ENCODE measurements at regions not wholly inside any gene's neighbourhood (a gene's known extent, or its start where the extent isn't known, plus 50 kb on each side); places are given as distances from the start of the nearest gene placed in this dataset.

DNA sequence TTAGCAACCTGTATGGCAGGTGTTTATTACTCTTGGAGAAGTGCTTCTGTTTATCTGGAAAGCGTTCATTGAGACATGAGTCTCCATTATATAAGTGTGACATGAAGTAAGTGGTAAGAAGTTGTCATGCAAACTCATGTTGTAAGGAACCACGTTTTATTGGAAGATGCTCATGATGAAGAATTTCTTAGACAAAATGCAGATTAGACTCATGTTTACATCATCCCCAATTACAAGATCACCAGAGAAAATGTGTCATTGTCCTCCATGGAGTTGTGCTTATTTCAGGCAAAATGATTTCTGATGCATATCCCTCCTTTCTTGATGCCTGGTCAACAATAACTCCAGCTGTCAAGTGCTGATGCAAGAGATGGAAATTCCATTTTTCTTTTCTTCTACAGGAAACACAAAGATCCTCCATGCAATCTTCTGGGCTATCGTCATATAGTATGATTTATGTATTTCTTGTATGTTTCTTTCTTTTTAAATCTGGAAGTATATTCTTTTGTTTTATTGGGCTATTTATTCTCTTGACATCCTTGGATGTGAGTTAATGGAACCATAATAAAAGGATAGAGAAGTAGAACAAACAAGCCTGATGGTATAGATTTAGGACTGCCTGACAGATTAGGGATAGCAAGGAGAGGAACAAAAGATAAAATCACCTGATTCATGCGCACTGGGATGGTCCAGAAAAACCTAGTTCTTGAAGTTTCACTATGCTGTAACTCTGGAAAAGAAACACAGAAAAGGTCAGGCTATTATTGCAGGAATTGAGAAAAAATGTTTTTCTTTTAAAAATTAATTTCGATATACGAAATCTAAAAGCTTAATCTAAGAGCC, 50.7 kb upstream of the DIAPH3 start:
- Histone ChIP-seq H2BK120ac (replicated peaks; ENCODE audit: low read depth, low read length) (no peak overlapping the region), H4K5ac (ENCODE audit: insufficient read length, low read depth, low read length) (no peak overlapping the region), H2BK12ac (ENCODE audit: low read depth, low read length) (no peak overlapping the region), H3K79me1 (ENCODE audit: low read depth, low read length) (no peaks in the 10 kb centered on the region), H3K23me2 (ENCODE audit: low read depth, low read length) (no peaks in the 10 kb centered on the region), H3K4me1 (replicated peaks in 1 of 4; ENCODE audit: control insufficient read depth in 3 of 4, insufficient read depth in 4 of 4, low read length in 3 of 4) (no peaks in the 10 kb centered on the region), H3K9me3 (ENCODE audit: insufficient read depth in 2 of 2, low read depth in 1 of 2, low read length in 1 of 2) (no peaks in the 10 kb centered on the region), H3K56ac (replicated peaks; ENCODE audit: insufficient read length, low read depth, low read length) (no peak overlapping the region), H2BK15ac (ENCODE audit: low read length) (no peak overlapping the region), H3K4ac (replicated peaks; ENCODE audit: insufficient read length, low read depth, low read length) (no peak overlapping the region), H2AFZ (ENCODE audit: low read length) (no peak overlapping the region), H4K8ac (ENCODE audit: extremely low read depth, insufficient read depth, low read length) (no peak overlapping the region), H2BK5ac (ENCODE audit: low read depth, low read length) (no peak overlapping the region), H2AK5ac (ENCODE audit: low read depth, low read length) (no peak overlapping the region), H3K79me2 (ENCODE audit: control insufficient read depth in 1 of 2, insufficient read depth in 2 of 2, low read length in 2 of 2) (no peaks in the 10 kb centered on the region), H3K4me3 (ENCODE audit: extremely low read depth in 1 of 4, insufficient read depth in 2 of 4, low read depth in 3 of 4, low read length in 4 of 4) (no peak overlapping the region), H2BK20ac (ENCODE audit: low read length) (no peak overlapping the region), H3K27ac (ENCODE audit: low read depth, low read length) (no peak overlapping the region), H4K91ac (replicated peaks; ENCODE audit: insufficient read length, low read length) (no peak overlapping the region), H3K36me3 (ENCODE audit: control insufficient read depth in 2 of 4, insufficient read depth in 4 of 4, low read length in 3 of 4) (no peaks in the 10 kb centered on the region), H3K9ac (replicated peaks in 1 of 4; ENCODE audit: extremely low read depth in 1 of 4, low read depth in 3 of 4, low read length in 3 of 4) (no peak overlapping the region), H3K4me2 (ENCODE audit: insufficient read depth in 1 of 2, low read depth in 2 of 2, low read length in 2 of 2) (no peak overlapping the region), H3K23ac (ENCODE audit: insufficient read length) (no peak overlapping the region), H3K27me3 (replicated peaks in 1 of 4; ENCODE audit: control insufficient read depth in 3 of 4, extremely low read depth in 1 of 4, insufficient read depth in 3 of 4, low read length in 3 of 4) (no peaks in the 10 kb centered on the region), H4K20me1 (replicated peaks in 1 of 2; ENCODE audit: control insufficient read depth in 1 of 2, insufficient read depth in 2 of 2, low read length in 2 of 2) (no peaks in the 10 kb centered on the region), H3K18ac (ENCODE audit: extremely low read depth, low read length) (no peak overlapping the region), H3K14ac (ENCODE audit: insufficient read length) (no peak overlapping the region)
- CTCF ChIA-PET (ENCODE audit: partially characterized antibody) = no interaction called here
- no peak for FAIRE-seq
- 90% methylated on average over 6 of the region's 6 CpGs; no CpG with 5 or more reads in 1 of the 2 experiments for WGBS, 2 experiments (ENCODE audit: extremely low coverage in 1 of 2, insufficient coverage in 1 of 2, insufficient read length in 1 of 2, insufficient replicate concordance in 2 of 2, low coverage in 1 of 2, low lambda C conversion rate in 2 of 2, missing lambda C conversion rate in 1 of 2)
- DNase-seq (ENCODE audit: low read depth in 1 of 2, low spot score in 2 of 2) = no peak
- POLR2A ChIA-PET (ENCODE audit: partially characterized antibody) = no interaction called here
- no peak for TF ChIP-seq RXRA (IDR thresholded peaks at IDR 0.05; ENCODE audit: insufficient read depth, low read depth, low read length)
- no peak for TF ChIP-seq GTF2F1 (IDR thresholded peaks at IDR 0.05; ENCODE audit: borderline replicate concordance, low read depth, low read length)
